Suppressor macrophage treated with lipopolysaccharide for 4 hours (primary cell): ENCODE measurements at regions not wholly inside any gene's neighbourhood (a gene's known extent, or its start where the extent isn't known, plus 50 kb on each side); places are given as distances from the start of the nearest gene placed in this dataset.
"Not testable (repeated sequence)": the region's sequence is repeated elsewhere in the genome, so short reads cannot be mapped to it uniquely, and the experiment has no call there.

Experiments
- DNase-seq: peaks from one replicate; pipeline ENCODE4 v3.0.0-alpha.2; 2020

GRCh38 chr10:106038246-106038645 lies 1126.3 kb downstream of the SORCS1 start:
- no peak for DNase-seq

DNA sequence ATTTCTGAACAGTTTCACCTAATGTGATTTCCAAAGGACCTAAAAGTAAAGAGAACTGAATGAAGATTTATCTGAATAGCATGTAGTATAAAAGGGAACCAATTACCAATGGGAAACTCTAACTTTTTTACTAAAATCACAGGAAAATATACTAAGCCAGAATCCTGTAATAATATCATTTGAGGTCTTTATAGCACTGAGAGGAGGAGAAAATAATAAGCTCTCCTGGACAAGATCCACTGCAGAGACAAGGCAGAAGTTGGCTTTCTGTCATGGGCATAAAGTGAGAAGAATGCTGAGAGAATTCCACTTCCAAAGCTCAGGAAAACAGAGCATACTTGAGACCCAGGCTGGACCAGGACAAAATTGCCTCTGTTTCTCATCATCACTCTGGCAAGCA lies 1131.4 kb downstream of the SORCS1 start:
- DNase-seq, result no peak

- DNase-seq, result no peak
Measured at GRCh38 chr10:106032450-106033002, 1132.0 kb downstream of the SORCS1 start.

DNA sequence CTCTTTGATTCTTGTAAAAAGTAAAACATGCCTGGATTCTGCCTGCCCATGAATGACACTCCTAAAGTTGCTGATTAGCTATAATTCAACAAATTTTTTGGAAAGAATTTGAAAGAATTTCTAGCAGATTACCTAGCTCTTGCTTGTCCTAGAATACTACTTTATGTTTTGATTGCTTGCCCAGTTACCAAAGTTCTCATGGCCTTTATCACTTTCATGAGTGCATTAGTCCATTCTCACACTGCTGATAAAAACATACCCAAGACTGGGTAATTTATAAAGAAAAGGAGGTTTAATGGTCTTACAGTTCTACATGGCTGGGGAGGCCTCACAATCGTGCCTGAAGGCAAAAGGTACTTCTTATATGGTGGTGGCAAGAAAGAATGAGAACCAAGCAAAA lies 1137.3 kb downstream of the SORCS1 start:
- DNase-seq, result no peak

GRCh38 chr10:106025208-106025811 lies 1139.2 kb downstream of the SORCS1 start:
- no peak for DNase-seq

DNA sequence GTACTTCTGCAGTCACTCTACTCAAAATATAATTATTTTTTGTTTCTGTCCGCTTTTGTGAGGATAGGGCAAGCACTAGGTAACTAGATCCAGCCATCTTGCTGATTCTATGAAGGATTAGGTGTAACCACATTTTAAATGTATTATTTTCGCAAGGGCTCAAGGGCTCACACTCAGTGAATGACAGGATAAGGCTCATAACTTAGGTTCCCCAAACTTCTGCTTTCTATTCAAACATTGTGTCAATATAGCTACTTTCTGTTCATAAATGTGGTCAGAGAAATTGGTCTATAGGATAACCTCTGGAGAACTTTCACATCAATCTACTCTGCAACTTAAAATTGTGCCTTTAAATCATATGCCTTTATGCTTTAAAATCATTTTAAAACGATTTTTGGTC lies 1141.2 kb downstream of the SORCS1 start:
- no peak for DNase-seq

DNA sequence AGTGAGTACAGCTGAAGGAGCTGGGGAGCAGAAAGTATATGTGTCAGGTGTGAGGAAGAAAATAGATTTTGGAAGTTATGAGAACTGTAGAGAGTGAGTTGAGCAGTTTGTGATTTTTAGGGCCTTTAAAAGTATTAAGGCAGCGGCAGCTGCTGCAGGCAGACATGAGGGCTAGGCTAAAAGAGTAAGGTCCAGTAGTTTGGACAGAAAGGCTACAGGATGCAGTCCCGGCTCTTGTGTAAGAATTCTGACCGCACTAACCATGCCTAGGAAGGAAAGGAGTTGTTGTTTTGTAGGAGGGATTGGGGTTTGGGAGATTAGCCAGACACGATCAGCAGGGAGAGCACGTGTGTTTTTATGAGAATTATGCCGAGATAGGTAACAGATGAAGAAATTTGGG lies 1144.9 kb downstream of the SORCS1 start:
- not testable (repeated sequence) for DNase-seq

DNA sequence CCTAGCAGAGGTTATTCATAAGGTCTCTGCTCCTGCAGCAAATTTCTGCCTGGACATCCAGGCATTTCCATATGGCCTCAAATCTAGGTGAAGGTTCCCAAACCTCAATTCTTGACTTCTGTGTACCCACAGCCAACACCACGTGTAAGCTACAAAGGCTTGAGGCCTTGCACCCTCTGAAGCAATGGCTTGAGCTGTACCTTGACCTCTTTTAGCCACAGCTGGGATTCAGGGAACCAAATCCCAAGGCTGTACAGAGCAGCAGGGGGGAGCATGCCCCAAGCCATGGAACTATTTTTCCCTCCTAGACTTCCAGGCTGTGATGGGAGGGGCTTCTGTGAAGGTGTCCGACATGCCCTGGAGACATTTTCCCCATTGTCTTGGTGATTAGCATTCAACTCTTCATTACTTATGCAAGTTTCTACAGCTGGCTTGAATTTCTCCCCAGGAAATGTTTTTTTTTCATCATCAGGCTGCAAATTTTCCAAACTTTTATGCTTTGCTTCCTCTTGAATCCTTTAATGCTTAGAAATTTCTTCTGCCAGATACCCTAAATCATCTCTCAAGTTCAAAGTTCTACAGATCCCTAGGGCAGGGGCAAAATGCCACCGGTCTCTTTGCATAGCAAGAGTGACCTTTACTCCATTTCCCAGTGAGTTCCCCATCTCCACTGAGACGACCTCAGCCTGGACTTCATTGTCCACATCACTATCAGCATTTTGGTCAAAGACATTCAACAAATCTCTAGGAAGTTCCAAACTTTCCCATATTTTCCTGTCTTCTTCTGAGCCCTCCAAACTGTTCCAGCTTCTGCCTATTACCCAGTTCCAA lies 1148.9 kb downstream of the SORCS1 start:
- DNase-seq, result not testable (repeated sequence)

DNA sequence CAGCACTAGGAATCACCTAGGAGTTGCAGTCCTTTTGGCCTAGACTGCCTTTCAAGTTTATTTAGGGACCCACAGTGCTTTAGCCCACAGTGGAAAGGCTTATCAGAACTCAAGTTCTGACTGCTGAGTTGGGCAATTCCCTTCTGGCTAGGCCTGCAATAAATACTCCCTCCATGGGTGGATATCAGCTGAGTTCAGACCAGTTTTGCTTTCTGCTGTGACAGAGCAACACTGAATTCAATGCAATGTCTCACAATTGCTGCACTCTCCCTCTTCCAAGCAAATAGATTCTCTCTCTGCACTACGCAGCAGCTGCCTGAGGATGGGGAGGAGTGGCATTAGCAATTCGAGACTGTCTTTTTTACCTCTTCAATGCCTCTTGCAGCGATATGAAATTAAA lies 1153.3 kb downstream of the SORCS1 start:
- no peak for DNase-seq

GRCh38 chr10:106000721-106001120 lies 1163.8 kb downstream of the SORCS1 start:
- no peak for DNase-seq

GRCh38 chr10:105993609-105994008 lies 1170.9 kb downstream of the SORCS1 start:
- DNase-seq, result no peak

DNA sequence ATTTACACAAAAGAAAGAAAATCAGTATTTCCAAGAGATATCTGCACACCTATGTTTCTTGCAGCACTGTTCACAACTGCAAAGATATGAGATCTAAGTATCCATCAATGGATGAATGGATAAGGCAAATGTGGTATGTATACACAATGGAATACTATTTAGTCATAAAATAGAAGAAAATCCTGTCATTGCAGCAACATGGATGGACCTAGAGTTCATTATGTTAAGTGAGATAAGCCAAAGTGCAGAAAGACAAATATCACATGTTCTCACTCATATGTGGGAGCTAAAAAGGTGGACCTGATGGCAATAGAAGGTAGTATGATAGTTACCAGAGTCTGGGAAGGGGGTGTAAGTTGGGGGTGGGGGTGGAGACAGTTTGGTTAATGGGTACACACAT lies 1171.6 kb downstream of the SORCS1 start:
- DNase-seq, result no peak

DNA sequence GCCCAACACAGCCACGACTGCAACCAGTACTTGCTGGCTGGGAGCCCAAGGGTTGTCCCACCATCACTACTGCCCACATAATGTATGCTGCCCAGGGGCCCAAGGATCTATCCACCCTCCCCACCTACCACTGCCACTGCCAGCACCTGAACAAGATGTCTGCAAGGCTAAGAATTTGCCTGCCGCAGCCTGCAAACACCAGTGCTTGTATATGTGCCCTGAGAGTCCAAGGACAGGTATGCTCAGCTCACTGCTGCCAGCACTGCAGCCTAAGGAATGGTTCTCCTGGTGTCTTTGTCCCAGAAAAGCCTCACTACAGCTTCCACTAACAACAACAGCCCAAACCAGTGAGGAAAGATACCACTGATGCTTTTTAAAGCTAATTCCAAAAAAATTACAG lies 1174.0 kb downstream of the SORCS1 start:
- DNase-seq, result no peak

- no peak for DNase-seq
Measured at GRCh38 chr10:105989995-105990394, 1174.5 kb downstream of the SORCS1 start.

GRCh38 chr10:105988848-105989247 lies 1175.7 kb downstream of the SORCS1 start:
- no peak for DNase-seq

DNA sequence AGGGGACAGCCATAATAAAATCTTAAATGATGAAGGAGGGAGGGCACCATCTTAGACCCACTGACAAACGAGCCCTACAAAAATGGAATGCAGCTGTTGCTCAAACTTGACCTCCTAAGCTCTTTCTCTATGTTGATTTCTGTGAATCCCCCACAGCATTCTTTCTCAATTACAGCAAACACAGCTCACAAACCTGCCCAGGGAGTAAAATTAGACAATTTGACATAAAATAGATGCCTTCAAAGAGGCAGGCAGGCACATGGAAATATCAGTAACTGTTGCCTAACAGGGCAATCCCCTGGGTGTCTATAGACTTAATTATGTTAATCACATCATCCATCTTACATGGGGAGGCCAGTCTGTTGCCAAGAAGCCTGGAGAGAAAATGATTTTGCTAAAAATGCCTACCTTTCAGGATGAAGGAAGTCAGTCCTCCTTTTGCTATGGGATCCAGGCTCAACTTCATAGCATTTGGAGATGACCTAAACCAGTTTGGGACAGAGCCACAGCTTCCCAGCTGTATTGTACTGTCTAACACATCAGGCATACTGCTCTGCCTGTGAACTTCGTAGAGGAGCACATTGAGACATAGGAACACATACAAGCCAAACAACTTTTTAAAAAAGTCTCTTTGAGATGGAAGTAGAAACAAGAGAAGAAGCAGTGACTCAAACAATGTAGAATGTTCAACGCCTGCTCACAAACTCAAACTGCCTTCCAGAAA lies 1177.4 kb downstream of the SORCS1 start:
- DNase-seq, result no peak

DNA sequence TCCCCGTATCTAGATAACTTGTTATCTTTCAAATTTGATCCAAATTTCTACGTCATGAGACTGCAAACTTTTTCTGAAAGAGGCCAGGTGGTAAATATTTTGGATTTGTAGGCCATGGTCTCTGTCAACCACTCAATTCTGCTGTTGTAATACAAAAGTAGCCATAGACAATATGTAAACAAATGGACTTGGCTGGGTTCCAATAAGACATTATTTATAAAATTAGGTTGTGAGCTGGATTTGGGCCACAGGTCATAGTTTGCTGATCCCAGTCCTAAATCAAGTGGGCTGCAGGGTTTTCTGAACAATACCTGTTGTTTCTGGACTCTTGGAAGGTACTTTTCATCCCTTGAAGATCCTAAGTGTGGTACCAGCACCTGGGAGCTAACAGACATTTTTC lies 1178.0 kb downstream of the SORCS1 start:
- no peak for DNase-seq

DNA sequence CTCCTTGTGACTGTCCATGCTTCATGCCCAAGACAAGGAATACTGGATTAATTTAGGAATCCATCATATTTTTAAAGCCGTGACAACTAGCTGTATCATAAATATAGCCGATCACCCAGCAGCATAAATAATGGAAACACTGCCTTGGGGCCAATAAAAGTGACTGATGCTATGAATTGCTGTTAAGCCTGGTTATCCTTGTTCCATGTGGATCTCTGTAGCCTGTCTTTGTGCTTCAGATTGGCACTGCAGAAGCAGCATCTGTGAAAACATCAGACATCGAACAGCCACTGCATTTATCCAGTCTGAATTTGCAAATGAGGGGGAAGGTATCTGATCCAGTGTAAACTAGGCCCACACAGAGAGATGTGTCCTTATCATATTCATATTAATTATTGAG lies 1181.8 kb downstream of the SORCS1 start:
- DNase-seq, result no peak

GRCh38 chr10:105981679-105982078 lies 1182.8 kb downstream of the SORCS1 start:
- DNase-seq, result no peak

- no peak for DNase-seq
Measured at GRCh38 chr10:105974803-105975456, 1189.6 kb downstream of the SORCS1 start.

- no peak for DNase-seq
Measured at GRCh38 chr10:105973902-105974301, 1190.6 kb downstream of the SORCS1 start.

GRCh38 chr10:105973360-105973759 lies 1191.1 kb downstream of the SORCS1 start:
- no peak for DNase-seq

DNA sequence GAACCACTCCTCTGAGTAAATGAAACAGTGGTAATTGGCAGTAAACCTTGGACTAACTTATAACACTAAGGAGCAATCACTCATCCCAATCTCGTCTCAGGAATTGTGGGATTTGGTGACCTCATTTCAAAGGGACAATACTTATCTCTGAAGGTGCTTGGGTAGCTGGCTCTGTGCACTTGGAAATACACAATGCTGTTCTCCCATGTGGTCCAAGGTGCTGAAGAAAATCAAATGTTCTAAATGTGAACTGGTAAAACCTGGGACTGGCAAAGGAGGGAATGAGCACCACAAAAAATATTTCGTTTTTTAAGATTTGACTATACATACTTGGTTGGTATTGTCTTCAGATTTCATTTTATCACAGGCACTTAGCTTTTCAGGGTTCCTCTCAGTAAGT lies 1193.0 kb downstream of the SORCS1 start:
- no peak for DNase-seq
